K562 (cell line): ENCODE measurements at regions not wholly inside any gene's neighbourhood (a gene's known extent, or its start where the extent isn't known, plus 50 kb on each side); places are given as distances from the start of the nearest gene placed in this dataset.
A peak's percentile ranks its signal among the peaks of the same experiment; 100 is the strongest.

Experiments used
- ATAC-seq: fragments of 200-7000 bp; cut with Tn5 transposase; 3 replicates; pipeline ENCODE4 v1.9.1; 2020; ENCODE audit warnings: moderate library complexity
- BruUV-seq: library from RNA; stranded (reverse); fragments of 400-500 nt; replicated peaks from 2 replicates; lab custom pipeline; 2021; lab: Mats Ljungman, UMichigan
- CTCF ChIA-PET: fragments of 300-600 bp; formaldehyde crosslinking; extraction: SDS; loops from one replicate; lab custom pipeline; 2021; ENCODE audit warnings: low intra/inter-chr PET ratio; lab: Yijun Ruan, JAX
- POLR2A ChIA-PET: fragments of 300-600, 350-650 bp; sonication (Branson Sonifier 250); formaldehyde crosslinking; extraction: SDS; loops from one replicate; lab custom pipeline; 2021; ENCODE audit warnings: antibody characterized with exemption, inconsistent platforms; lab: Yijun Ruan, JAX
- DNase-seq, 4 experiments: peaks; one replicate each; pipeline versions ENCODE4 v3.0.0 to v3.0.0-alpha.2; 2011 to 2018; ENCODE audit warnings: low spot score in 3 of 4, mixed read lengths in 3 of 4; ENCODE audit errors: extremely low read depth in 1 of 4
- FAIRE-seq: peaks from 2 replicates; lab custom pipeline; 2011; peaks lifted over from hg19 to GRCh38; lab: Jason Lieb, UNC
- H2AFZ ChIP-seq: 2 replicates; pipeline ENCODE4 v1.6.0; 2011; ENCODE audit warnings: low read depth, low read length, control low read depth, inconsistent platforms
- H3K27ac ChIP-seq: fragments of 200-600 bp; 3 replicates; pipeline ENCODE4 v1.8.0; 2011; ENCODE audit warnings: low read depth, mild to moderate bottlenecking, control low read depth, inconsistent platforms, low read length, moderate library complexity, mixed read lengths; ENCODE audit errors: extremely low read depth
- H3K27me3 ChIP-seq, 2 experiments: fragments of 300-600 bp in 1 of 2; 2 replicates in 1 of 2; 3 replicates in 1 of 2; pipeline versions ENCODE4 v1.6.0 to v1.8.0; 2011; ENCODE audit warnings: inconsistent platforms in 2 of 2, low read length in 2 of 2, mild to moderate bottlenecking in 1 of 2, mixed read lengths in 1 of 2, moderate library complexity in 1 of 2; ENCODE audit not compliant: control insufficient read depth in 2 of 2, insufficient read depth in 2 of 2
- H3K36me3 ChIP-seq: fragments of 300-600 bp; 3 replicates; pipeline ENCODE4 v1.8.0; 2011; ENCODE audit warnings: mild to moderate bottlenecking, low read length, inconsistent platforms; ENCODE audit not compliant: control insufficient read depth, insufficient read depth
- H3K4me1 ChIP-seq, 2 experiments: fragments of 200-600 bp in 1 of 2; replicated peaks in 1 of 2; 2 replicates in 1 of 2; 3 replicates in 1 of 2; pipeline versions ENCODE4 v1.5.1 to v1.8.0; 2011; ENCODE audit warnings: inconsistent platforms in 2 of 2, low read length in 2 of 2, mild to moderate bottlenecking in 1 of 2, mixed read lengths in 1 of 2, moderate library complexity in 1 of 2; ENCODE audit not compliant: control insufficient read depth in 2 of 2, insufficient read depth in 2 of 2
- H3K4me2 ChIP-seq: 2 replicates; pipeline ENCODE4 v1.6.1; 2011; ENCODE audit warnings: low read length, control low read depth, inconsistent platforms, mixed read lengths; ENCODE audit not compliant: insufficient read depth
- H3K4me3 ChIP-seq: fragments of 200-600 bp; sonication (generic), shearing (Covaris generic); 2 replicates; pipeline ENCODE4 v1.5.1; 2016; ENCODE audit warnings: control low read depth, inconsistent platforms
- H3K79me2 ChIP-seq: fragments of 200-600 bp; 3 replicates; pipeline ENCODE4 v1.8.0; 2011; ENCODE audit warnings: low read length, inconsistent platforms; ENCODE audit not compliant: control insufficient read depth, insufficient read depth
- H3K9ac ChIP-seq, 2 experiments: 2 replicates each; pipeline versions ENCODE4 v1.6.0 to v1.6.1; 2011; ENCODE audit warnings: low read depth in 2 of 2, low read length in 2 of 2, control low read depth in 1 of 2, inconsistent platforms in 1 of 2, mild to moderate bottlenecking in 1 of 2, mixed read lengths in 1 of 2; ENCODE audit not compliant: insufficient read depth in 1 of 2
- H3K9me1 ChIP-seq: one replicate; pipeline ENCODE4 v1.6.0; 2011; ENCODE audit warnings: inconsistent platforms, mild to moderate bottlenecking, low read length, moderate library complexity; ENCODE audit not compliant: control insufficient read depth, insufficient read depth
- H3K9me3 ChIP-seq: replicated peaks from 2 replicates; pipeline ENCODE4 v1.5.1; 2011; ENCODE audit warnings: low read depth, low read length, inconsistent platforms; ENCODE audit not compliant: control insufficient read depth, insufficient read depth
- H4K20me1 ChIP-seq: replicated peaks from 2 replicates; pipeline ENCODE4 v1.6.1; 2011; ENCODE audit warnings: low read length, inconsistent platforms, mixed read lengths; ENCODE audit not compliant: control insufficient read depth, insufficient read depth
- CLOCK ChIP-seq: fragments of 250-450 bp; sonication (Bioruptor Pico); IDR thresholded peaks from 2 replicates; pipeline ENCODE4 v1.4.0; 2020; ENCODE audit warnings: mild to moderate bottlenecking, moderate library complexity, borderline replicate concordance
- E2F3 ChIP-seq: fragments of 250-450 bp; sonication (Bioruptor Pico); IDR thresholded peaks from 2 replicates; pipeline ENCODE4 v1.4.0; 2020; ENCODE audit warnings: mild to moderate bottlenecking
- ESRRB ChIP-seq: fragments of 250-450 bp; sonication (Bioruptor Pico); IDR thresholded peaks from 2 replicates; pipeline ENCODE4 v1.5.0; 2020; ENCODE audit warnings: mild to moderate bottlenecking, moderate library complexity, borderline replicate concordance
- HDAC2 ChIP-seq: fragments of 450-650 bp; IDR thresholded peaks from 2 replicates; pipeline ENCODE4 v1.6.1; 2016; ENCODE audit warnings: mild to moderate bottlenecking
- ZNF324 ChIP-seq: fragments of 250-450 bp; sonication (Bioruptor Pico); IDR thresholded peaks from 2 replicates; pipeline ENCODE4 v1.4.0; 2020; ENCODE audit warnings: mild to moderate bottlenecking
- ZNF431 ChIP-seq: sonication (generic); formaldehyde crosslinking; IDR thresholded peaks from 2 replicates; pipeline ENCODE4 v1.8.0; 2022; ENCODE audit warnings: mild to moderate bottlenecking, missing genetic modification reagents
- ZNF584 ChIP-seq: fragments of 200-800 bp; sonication (Bioruptor generic); IDR thresholded peaks from 2 replicates; pipeline ENCODE4 v1.6.1; 2016; ENCODE audit warnings: low read depth, mild to moderate bottlenecking, missing genetic modification characterization, missing compliant biosample characterization
- WGBS: fragments of 100-300 bp; shearing (Covaris generic); methylation state at CpG from one replicate; pipeline ENCODE4 v1.1.6; 2016; ENCODE audit warnings: low coverage, mixed read lengths; ENCODE audit not compliant: insufficient coverage; ENCODE audit errors: missing lambda C conversion rate; 5-methylcytosine and 5-hydroxymethylcytosine counted together
- in situ Hi-C: fragments of 300-500 bp; cut with MboI; formaldehyde crosslinking; loops from 4 replicates; pipeline ENCODE4 v1.15.0; 2018; ENCODE audit warnings: inconsistent platforms, mixed read lengths
- intact Hi-C: fragments of 100-400 bp; cut with micrococcal nuclease; formaldehyde crosslinking; loops from 2 replicates; pipeline ENCODE4 v1.14.2; 2022
- TF ChIP-seq, protein P1 (sequence below): conservative IDR thresholded peaks from 2 replicates; pipeline ENCODE4 v1.6.1; 2011; ENCODE audit warnings: low read depth, mild to moderate bottlenecking, low read length; ENCODE audit not compliant: control insufficient read depth
- TF ChIP-seq, protein P2 (sequence below): fragments of 450-650 bp; formaldehyde crosslinking; IDR thresholded peaks from 2 replicates; pipeline ENCODE4 v1.4.0; 2020; ENCODE audit warnings: mild to moderate bottlenecking
- TF ChIP-seq, protein P3 (sequence below): fragments of 450-650 bp; formaldehyde crosslinking; IDR thresholded peaks from 2 replicates; pipeline ENCODE4 v1.4.0; 2020; ENCODE audit warnings: mild to moderate bottlenecking, moderate library complexity
- TF ChIP-seq, protein P4 (sequence below): fragments of 250-450 bp; sonication (Bioruptor Pico); IDR thresholded peaks from 2 replicates; pipeline ENCODE4 v1.8.0; 2021; ENCODE audit warnings: borderline replicate concordance, mild to moderate bottlenecking, moderate library complexity; ENCODE audit not compliant: poor library complexity, severe bottlenecking

DNA sequence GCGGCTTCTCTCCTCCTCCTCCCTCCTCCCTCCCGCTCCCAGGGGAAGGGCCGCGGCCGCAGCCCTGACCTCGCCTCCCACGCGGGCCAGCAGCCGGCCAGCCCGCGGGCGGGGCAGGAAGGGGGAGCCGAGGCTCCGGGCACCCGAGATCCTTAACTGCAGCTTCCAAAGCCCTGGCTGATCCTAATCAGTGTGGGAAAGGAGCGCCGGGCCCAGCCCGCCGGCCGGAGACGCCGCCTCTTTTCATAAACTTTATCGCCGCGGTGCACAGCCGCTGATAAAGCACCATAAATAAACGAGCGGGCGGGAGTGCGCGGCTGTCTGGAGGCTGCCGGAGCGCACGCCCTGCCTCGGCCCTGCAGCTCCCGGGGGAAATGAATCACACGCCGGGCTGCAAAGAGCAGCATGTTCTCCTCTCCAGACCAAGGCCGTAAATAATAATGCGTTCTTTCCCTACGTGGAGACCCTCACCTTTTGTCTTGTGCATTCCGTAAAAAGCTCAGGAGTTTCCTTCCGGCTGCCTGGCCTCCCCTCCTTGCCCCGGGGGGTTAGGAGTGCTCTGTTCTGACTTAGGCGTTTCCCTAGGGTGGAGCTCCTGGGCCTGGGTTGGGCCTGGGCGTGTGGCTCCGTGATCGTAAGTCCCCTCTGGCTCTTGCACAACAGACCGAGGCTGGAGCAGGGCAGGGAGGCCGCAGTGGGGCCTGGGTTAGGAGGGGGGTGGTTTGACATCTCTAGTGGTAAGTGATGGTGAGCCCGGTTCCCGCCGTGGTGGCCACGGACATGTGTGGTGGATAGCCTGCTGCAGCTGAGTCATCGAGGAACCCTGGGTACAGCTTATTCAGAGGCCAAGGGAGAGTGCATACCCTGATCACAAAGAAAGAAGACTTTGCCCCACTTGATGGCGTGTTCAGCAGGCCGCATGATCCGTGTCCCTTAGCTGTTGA, 132.6 kb upstream of the HES1 start:
- Histone ChIP-seq H3K36me3 (no peaks in the 10 kb centered on the region), H3K4me1 (peaks cover 31 to 52% of the 10 kb centered on the region in 2 experiments), H3K79me2 (no peaks in the 10 kb centered on the region), H3K4me2 (peak overlapping the region; percentile 81), H2AFZ (peak overlapping the region; percentile 88), H3K27me3 (no peaks in the 10 kb centered on the region), H3K27ac (peak overlapping the region; percentile 81), H3K9me1 (no peaks in the 10 kb centered on the region), H3K9me3 (no peaks in the 10 kb centered on the region), H4K20me1 (no peaks in the 10 kb centered on the region), H3K9ac (peak overlapping the region; percentile 51 to 75), H3K4me3 (peak overlapping the region; percentile 31; the same call in 1 of the 2 replicates)
- in situ Hi-C loops (no loop called here), intact Hi-C loops (loop anchor here (1.0 to 10.0 kb wide), 7 partner anchors 71 to 254 kb away; partner anchors contain the start of gene HES1)
- peak; percentile 92 to 97 (median 96) for DNase-seq
- 3% methylated on average over 55 of the region's 58 CpGs for WGBS
- POLR2A ChIA-PET, result interaction anchor here (0.6 to 2.0 kb wide), 23 partner anchors 9 to 1856 kb away, joined by 3 to 17 read pairs (median 4); partner anchors contain the start of gene HES1
- FAIRE-seq, result peak; percentile 78
- CTCF ChIA-PET, result interaction anchor here (0.6 kb wide), 1 partner anchor 222 kb away, joined by 3 read pairs; no protein-coding TSS in a partner anchor
- peak; percentile 91 for ATAC-seq
- no TSS peak for BruUV-seq
- 0 out of 2 replicates have a peak, but pooled peaks have one; percentile 64 for TF ChIP-seq E2F3 (CRISPR knock-in tag)
- TF ChIP-seq, protein P1, sequence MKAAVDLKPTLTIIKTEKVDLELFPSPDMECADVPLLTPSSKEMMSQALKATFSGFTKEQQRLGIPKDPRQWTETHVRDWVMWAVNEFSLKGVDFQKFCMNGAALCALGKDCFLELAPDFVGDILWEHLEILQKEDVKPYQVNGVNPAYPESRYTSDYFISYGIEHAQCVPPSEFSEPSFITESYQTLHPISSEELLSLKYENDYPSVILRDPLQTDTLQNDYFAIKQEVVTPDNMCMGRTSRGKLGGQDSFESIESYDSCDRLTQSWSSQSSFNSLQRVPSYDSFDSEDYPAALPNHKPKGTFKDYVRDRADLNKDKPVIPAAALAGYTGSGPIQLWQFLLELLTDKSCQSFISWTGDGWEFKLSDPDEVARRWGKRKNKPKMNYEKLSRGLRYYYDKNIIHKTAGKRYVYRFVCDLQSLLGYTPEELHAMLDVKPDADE, result no peak; the same call in 1 of the 2 replicates
- TF ChIP-seq ZNF324 (CRISPR knock-in tag), result no peak
- no peak; the same call in 1 of the 2 replicates for TF ChIP-seq ZNF584 (CRISPR knock-in tag)
- TF ChIP-seq CLOCK (CRISPR knock-in tag), result 0 out of 2 replicates have a peak, but pooled peaks have one; percentile 10
- TF ChIP-seq, protein P2, sequence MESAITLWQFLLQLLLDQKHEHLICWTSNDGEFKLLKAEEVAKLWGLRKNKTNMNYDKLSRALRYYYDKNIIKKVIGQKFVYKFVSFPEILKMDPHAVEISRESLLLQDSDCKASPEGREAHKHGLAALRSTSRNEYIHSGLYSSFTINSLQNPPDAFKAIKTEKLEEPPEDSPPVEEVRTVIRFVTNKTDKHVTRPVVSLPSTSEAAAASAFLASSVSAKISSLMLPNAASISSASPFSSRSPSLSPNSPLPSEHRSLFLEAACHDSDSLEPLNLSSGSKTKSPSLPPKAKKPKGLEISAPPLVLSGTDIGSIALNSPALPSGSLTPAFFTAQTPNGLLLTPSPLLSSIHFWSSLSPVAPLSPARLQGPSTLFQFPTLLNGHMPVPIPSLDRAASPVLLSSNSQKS, result no peak
- TF ChIP-seq ZNF431 (CRISPR knock-in tag), result peak; percentile 72
- TF ChIP-seq, protein P3, sequence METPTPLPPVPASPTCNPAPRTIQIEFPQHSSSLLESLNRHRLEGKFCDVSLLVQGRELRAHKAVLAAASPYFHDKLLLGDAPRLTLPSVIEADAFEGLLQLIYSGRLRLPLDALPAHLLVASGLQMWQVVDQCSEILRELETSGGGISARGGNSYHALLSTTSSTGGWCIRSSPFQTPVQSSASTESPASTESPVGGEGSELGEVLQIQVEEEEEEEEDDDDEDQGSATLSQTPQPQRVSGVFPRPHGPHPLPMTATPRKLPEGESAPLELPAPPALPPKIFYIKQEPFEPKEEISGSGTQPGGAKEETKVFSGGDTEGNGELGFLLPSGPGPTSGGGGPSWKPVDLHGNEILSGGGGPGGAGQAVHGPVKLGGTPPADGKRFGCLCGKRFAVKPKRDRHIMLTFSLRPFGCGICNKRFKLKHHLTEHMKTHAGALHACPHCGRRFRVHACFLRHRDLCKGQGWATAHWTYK (CRISPR knock-in tag), result peak; percentile 88
- peak; percentile 70 for TF ChIP-seq HDAC2
- no peak for TF ChIP-seq ESRRB (CRISPR knock-in tag)
- TF ChIP-seq, protein P4, sequence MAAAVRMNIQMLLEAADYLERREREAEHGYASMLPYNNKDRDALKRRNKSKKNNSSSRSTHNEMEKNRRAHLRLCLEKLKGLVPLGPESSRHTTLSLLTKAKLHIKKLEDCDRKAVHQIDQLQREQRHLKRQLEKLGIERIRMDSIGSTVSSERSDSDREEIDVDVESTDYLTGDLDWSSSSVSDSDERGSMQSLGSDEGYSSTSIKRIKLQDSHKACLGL (CRISPR knock-in tag), result no peak
